Natural killer cell (primary cell): ENCODE measurements at regions not wholly inside any gene's neighbourhood (a gene's known extent, or its start where the extent isn't known, plus 50 kb on each side); places are given as distances from the start of the nearest gene placed in this dataset.

Experiments used
- ATAC-seq, 3 donors: fragments of 150-1000 bp in 2 of 3; fragments of 200-7000 bp in 1 of 3; cut with Tn5 transposase; 1 replicate in 1 of 3; 2 replicates in 2 of 3; pipeline ENCODE4 v1.10.0; 2021; ENCODE audit warnings: mild to moderate bottlenecking in 2 of 3, moderate library complexity in 2 of 3
- DNase-seq, 2 donors: peaks; one replicate each; pipeline versions ENCODE4 v3.0.0 to v3.0.0-alpha.2; 2013 to 2021; ENCODE audit warnings: mixed read lengths in 1 of 2
- H3K27ac ChIP-seq: one replicate; pipeline ENCODE4 v1.5.1; 2013; ENCODE audit warnings: mild to moderate bottlenecking, low read length
- H3K27me3 ChIP-seq: one replicate; pipeline ENCODE4 v1.6.1; 2013; ENCODE audit warnings: low read length; ENCODE audit not compliant: control insufficient read depth, insufficient read depth
- H3K36me3 ChIP-seq: one replicate; pipeline ENCODE4 v1.6.1; 2013; ENCODE audit warnings: low read length; ENCODE audit not compliant: control insufficient read depth, insufficient read depth
- H3K4me1 ChIP-seq: one replicate; pipeline ENCODE4 v1.6.1; 2013; ENCODE audit warnings: low read length; ENCODE audit not compliant: control insufficient read depth, insufficient read depth
- H3K4me3 ChIP-seq: one replicate; pipeline ENCODE4 v1.5.1; 2013; ENCODE audit warnings: low read length
- H3K9me3 ChIP-seq: one replicate; pipeline ENCODE4 v1.6.1; 2013; ENCODE audit warnings: low read length; ENCODE audit not compliant: control insufficient read depth, insufficient read depth
- H3K27ac Mint-ChIP-seq, 2 donors: one replicate each; pipeline ENCODE4 v1.8.0; 2022; ENCODE audit warnings: mild to moderate bottlenecking in 2 of 2, mixed read lengths in 2 of 2, moderate library complexity in 1 of 2
- H3K27me3 Mint-ChIP-seq, 2 donors: one replicate each; pipeline ENCODE4 v1.8.0; 2022; ENCODE audit warnings: low read depth in 2 of 2, mixed read lengths in 2 of 2
- H3K36me3 Mint-ChIP-seq: one replicate; pipeline ENCODE4 v1.8.0; 2022; ENCODE audit warnings: mixed read lengths
- H3K4me1 Mint-ChIP-seq, 2 donors: one replicate each; pipeline ENCODE4 v1.8.0; 2022; ENCODE audit warnings: mixed read lengths in 2 of 2
- H3K4me3 Mint-ChIP-seq: one replicate; pipeline ENCODE4 v1.8.0; 2022; ENCODE audit warnings: mild to moderate bottlenecking, moderate library complexity, mixed read lengths
- H3K9me3 Mint-ChIP-seq, 2 donors: one replicate each; pipeline ENCODE4 v1.8.0; 2022; ENCODE audit warnings: mixed read lengths in 2 of 2
- CTCF ChIP-seq: fragments of 200-600 bp; IDR thresholded peaks from one replicate; pipeline ENCODE4 v1.8.0; 2022; ENCODE audit warnings: antibody characterized with exemption
- WGBS: methylation state at CpG from one replicate; pipeline ENCODE4 v1.1.7; 2013; ENCODE audit warnings: missing lambda C conversion rate; ENCODE audit not compliant: insufficient coverage; 5-methylcytosine and 5-hydroxymethylcytosine counted together
- intact Hi-C: fragments of 100-400 bp; cut with micrococcal nuclease; formaldehyde crosslinking; loops from one replicate; pipeline ENCODE4 v1.14.2; 2022

- H3K27me3 ChIP-seq, result no peaks in the 10 kb centered on the region
- H3K9me3 Mint-ChIP-seq, result peaks cover 7 to 13% of the 10 kb centered on the region in 2 donors
- no peak overlapping the region for H3K4me3 Mint-ChIP-seq
- H3K4me1 ChIP-seq, result no peaks in the 10 kb centered on the region
- no peak for TF ChIP-seq CTCF
- no peak for ATAC-seq
- DNase-seq, result no peak
- intact Hi-C loops, result no loop called here
- no peaks in the 10 kb centered on the region for H3K4me1 Mint-ChIP-seq
- H3K36me3 Mint-ChIP-seq, result no peaks in the 10 kb centered on the region
- H3K4me3 ChIP-seq, result no peak overlapping the region
- no peak overlapping the region for H3K27ac Mint-ChIP-seq
- H3K36me3 ChIP-seq, result no peaks in the 10 kb centered on the region
- H3K27me3 Mint-ChIP-seq, result no peaks in the 10 kb centered on the region
- no peaks in the 10 kb centered on the region for H3K9me3 ChIP-seq
- H3K27ac ChIP-seq, result no peak overlapping the region
Observed at GRCh38 chr5:9956725-9957124, 293.0 kb downstream of the ATPSCKMT start.

GRCh38 chr5:9955586-9955985, 294.1 kb downstream of the ATPSCKMT start:
- ATAC-seq (no peak), DNase-seq (no peak)
- Mint-ChIP-seq H3K27me3 (no peaks in the 10 kb centered on the region), H3K9me3 (peaks cover 4 to 6% of the 10 kb centered on the region in 2 donors), H3K4me1 (no peaks in the 10 kb centered on the region), H3K36me3 (no peaks in the 10 kb centered on the region), H3K27ac (no peak overlapping the region), H3K4me3 (no peak overlapping the region)
- no peak for TF ChIP-seq CTCF
- Histone ChIP-seq H3K9me3 (no peaks in the 10 kb centered on the region), H3K36me3 (no peaks in the 10 kb centered on the region), H3K4me3 (no peak overlapping the region), H3K27me3 (no peaks in the 10 kb centered on the region), H3K27ac (no peak overlapping the region), H3K4me1 (no peaks in the 10 kb centered on the region)
- intact Hi-C loops, result no loop called here
- 92% methylated on average over 3 of the region's 3 CpGs for WGBS

DNA sequence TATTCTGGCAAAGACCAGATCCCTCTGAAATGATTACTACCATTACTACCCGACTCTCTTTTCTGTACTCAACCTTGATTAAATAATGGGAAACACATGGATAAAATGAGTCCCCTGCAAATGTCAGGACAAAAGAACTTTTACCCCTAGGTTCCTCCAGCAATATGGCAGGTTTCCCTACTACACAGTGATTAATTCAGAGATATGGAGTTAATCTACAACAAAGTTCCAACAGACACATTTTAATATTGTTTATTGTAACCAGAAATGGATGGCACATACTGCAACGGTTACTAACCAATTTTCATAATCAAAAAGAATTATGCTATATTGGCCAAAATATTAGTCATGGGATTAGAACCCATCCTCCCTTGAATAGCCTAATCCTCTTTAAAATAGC, 294.8 kb downstream of the ATPSCKMT start:
- intact Hi-C loops, result no loop called here
- H3K27me3 ChIP-seq, result no peaks in the 10 kb centered on the region
- 29% methylated on average over 1 of the region's 2 CpGs for WGBS
- Mint-ChIP-seq H3K27me3 (no peaks in the 10 kb centered on the region), H3K4me3 (no peak overlapping the region), H3K27ac (no peak overlapping the region), H3K36me3 (no peaks in the 10 kb centered on the region), H3K9me3 (peaks cover 4 to 6% of the 10 kb centered on the region in 2 donors), H3K4me1 (no peaks in the 10 kb centered on the region)
- H3K4me3 ChIP-seq, result no peak overlapping the region
- DNase-seq, result no peak
- no peaks in the 10 kb centered on the region for H3K36me3 ChIP-seq
- TF ChIP-seq CTCF, result no peak
- no peaks in the 10 kb centered on the region for H3K4me1 ChIP-seq
- H3K27ac ChIP-seq, result no peak overlapping the region
- ATAC-seq, result no peak
- H3K9me3 ChIP-seq, result no peaks in the 10 kb centered on the region

- TF ChIP-seq CTCF, result no peak
- no peak overlapping the region for H3K27ac Mint-ChIP-seq
- no peak overlapping the region for H3K4me3 Mint-ChIP-seq
- Histone ChIP-seq H3K4me1 (no peaks in the 10 kb centered on the region), H3K27ac (no peak overlapping the region), H3K9me3 (no peaks in the 10 kb centered on the region), H3K4me3 (no peak overlapping the region), H3K36me3 (no peaks in the 10 kb centered on the region), H3K27me3 (no peaks in the 10 kb centered on the region)
- H3K27me3 Mint-ChIP-seq, result no peaks in the 10 kb centered on the region
- no peaks in the 10 kb centered on the region for H3K4me1 Mint-ChIP-seq
- no peak for DNase-seq
- peaks cover 4 to 7% of the 10 kb centered on the region in 2 donors for H3K9me3 Mint-ChIP-seq
- no peaks in the 10 kb centered on the region for H3K36me3 Mint-ChIP-seq
- intact Hi-C loops, result no loop called here
- WGBS, result 63% methylated on average over 2 of the region's 2 CpGs
- no peak for ATAC-seq
Observed at GRCh38 chr5:9953691-9954090, 296.0 kb downstream of the ATPSCKMT start.
